Parathyroid adenoma (tissue), 2 donors: ENCODE measurements at regions not wholly inside any gene's neighbourhood (a gene's known extent, or its start where the extent isn't known, plus 50 kb on each side); places are given as distances from the start of the nearest gene placed in this dataset.

Experiments used
- H2AFZ ChIP-seq: fragments of 300-600 bp; sonication (generic); one replicate; pipeline ENCODE4 v1.7.0; 2017; ENCODE audit warnings: antibody characterized with exemption, mild to moderate bottlenecking
- H3K27ac ChIP-seq: fragments of 300-600 bp; sonication (generic); one replicate; pipeline ENCODE4 v1.7.0; 2017
- H3K27me3 ChIP-seq: fragments of 300-600 bp; sonication (generic); one replicate; pipeline ENCODE4 v1.7.0; 2017; ENCODE audit warnings: low read length; ENCODE audit not compliant: control insufficient read depth, insufficient read depth
- H3K36me3 ChIP-seq: fragments of 300-600 bp; sonication (generic); one replicate; pipeline ENCODE4 v1.7.0; 2017; ENCODE audit warnings: low read length; ENCODE audit not compliant: control insufficient read depth, insufficient read depth
- H3K4me1 ChIP-seq: fragments of 300-600 bp; sonication (generic); one replicate; pipeline ENCODE4 v1.7.0; 2017; ENCODE audit warnings: control low read depth
- H3K4me2 ChIP-seq: fragments of 300-600 bp; sonication (generic); one replicate; pipeline ENCODE4 v1.7.0; 2017; ENCODE audit warnings: low read length
- H3K4me3 ChIP-seq: fragments of 300-600 bp; sonication (generic); one replicate; pipeline ENCODE4 v1.7.0; 2017; ENCODE audit warnings: low read depth, low read length
- H3K79me2 ChIP-seq: fragments of 300-600 bp; sonication (generic); one replicate; pipeline ENCODE4 v1.7.0; 2017; ENCODE audit warnings: control low read depth
- H3K9ac ChIP-seq: fragments of 300-600 bp; sonication (generic); one replicate; pipeline ENCODE4 v1.7.0; 2017; ENCODE audit warnings: mild to moderate bottlenecking
- H3K9me3 ChIP-seq: fragments of 300-600 bp; sonication (generic); one replicate; pipeline ENCODE4 v1.7.0; 2017; ENCODE audit warnings: low read length; ENCODE audit not compliant: control insufficient read depth
- TF ChIP-seq, protein P1 (sequence below): fragments of 300-600 bp; sonication (generic); IDR thresholded peaks from one replicate; pipeline ENCODE4 v1.7.0; 2017; ENCODE audit warnings: antibody characterized with exemption, mild to moderate bottlenecking
- donor health status: primary hyperparathyroidism.

DNA sequence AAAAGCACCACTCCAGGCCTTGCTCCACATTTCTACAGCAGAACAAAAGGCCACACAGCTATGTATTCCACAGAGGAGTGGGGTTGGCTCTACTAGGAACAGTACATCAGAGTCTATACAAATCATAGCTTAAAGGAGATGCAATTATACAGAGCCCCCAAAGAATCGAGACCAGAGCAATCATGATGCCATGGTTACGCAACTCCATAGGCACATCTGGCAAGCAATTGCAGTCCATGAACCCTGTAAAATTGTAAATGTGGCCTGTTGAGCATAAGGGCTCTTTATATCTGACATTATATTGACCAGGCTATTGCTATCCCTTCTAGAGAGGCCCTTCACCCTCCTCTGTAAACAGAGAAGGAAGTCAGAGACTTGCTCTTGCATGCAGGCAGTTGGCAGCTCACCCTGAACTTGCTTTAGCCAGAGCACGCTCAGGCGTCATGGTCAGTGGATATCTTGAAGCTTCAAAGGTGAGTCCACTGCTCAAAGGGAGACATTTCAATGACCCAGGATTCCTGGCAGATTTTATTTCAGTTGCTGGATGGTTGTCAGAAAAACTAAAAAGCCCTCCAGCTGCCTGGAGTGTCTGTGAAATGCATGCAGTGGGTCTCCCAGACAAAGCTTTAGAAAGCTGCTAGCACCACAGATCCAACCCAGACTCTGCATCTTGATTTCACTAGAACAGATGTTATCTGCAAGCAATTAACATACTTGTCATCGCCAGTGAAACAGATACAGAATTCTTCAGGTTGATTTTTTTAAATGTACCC lies 357.2 kb downstream of the CENPW start:
- Histone ChIP-seq H2AFZ (no peak overlapping the region), H3K36me3 (no peaks in the 10 kb centered on the region), H3K4me2 (no peak overlapping the region), H3K27me3 (no peaks in the 10 kb centered on the region), H3K79me2 (no peaks in the 10 kb centered on the region), H3K9me3 (no peaks in the 10 kb centered on the region), H3K4me3 (peak overlapping the region; percentile 9), H3K9ac (no peak overlapping the region), H3K4me1 (peaks cover 5% of the 10 kb centered on the region), H3K27ac (no peak overlapping the region)
- TF ChIP-seq, protein P1, sequence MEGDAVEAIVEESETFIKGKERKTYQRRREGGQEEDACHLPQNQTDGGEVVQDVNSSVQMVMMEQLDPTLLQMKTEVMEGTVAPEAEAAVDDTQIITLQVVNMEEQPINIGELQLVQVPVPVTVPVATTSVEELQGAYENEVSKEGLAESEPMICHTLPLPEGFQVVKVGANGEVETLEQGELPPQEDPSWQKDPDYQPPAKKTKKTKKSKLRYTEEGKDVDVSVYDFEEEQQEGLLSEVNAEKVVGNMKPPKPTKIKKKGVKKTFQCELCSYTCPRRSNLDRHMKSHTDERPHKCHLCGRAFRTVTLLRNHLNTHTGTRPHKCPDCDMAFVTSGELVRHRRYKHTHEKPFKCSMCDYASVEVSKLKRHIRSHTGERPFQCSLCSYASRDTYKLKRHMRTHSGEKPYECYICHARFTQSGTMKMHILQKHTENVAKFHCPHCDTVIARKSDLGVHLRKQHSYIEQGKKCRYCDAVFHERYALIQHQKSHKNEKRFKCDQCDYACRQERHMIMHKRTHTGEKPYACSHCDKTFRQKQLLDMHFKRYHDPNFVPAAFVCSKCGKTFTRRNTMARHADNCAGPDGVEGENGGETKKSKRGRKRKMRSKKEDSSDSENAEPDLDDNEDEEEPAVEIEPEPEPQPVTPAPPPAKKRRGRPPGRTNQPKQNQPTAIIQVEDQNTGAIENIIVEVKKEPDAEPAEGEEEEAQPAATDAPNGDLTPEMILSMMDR = no peak

DNA sequence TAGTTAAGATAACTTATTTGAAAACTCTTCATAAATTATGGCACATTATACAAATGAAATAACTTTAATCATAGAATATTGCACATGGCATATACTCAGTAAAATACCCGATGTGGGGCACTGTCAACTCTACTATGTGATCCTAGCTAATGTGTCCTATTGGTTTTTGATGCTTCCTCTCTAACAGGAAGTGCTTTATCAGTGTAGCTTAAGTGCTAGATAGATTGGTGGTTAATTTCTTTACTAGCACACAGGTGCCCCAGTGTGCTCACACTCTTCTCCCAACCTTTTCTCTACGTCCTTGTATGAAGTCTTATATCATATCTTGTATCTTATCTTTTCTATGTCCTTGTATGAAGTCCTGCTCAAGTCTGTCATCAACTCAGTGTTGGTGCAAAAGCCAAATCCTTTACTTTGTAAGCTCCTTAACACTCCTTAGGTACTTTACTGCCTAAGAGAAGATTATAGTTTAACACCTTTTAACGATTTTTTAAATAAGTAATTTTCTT lies 358.9 kb downstream of the CENPW start:
- no peaks in the 10 kb centered on the region for H3K79me2 ChIP-seq
- TF ChIP-seq, protein P1 = no peak
- H3K27ac ChIP-seq = no peak overlapping the region
- no peaks in the 10 kb centered on the region for H3K9me3 ChIP-seq
- H3K4me2 ChIP-seq = no peak overlapping the region
- no peaks in the 10 kb centered on the region for H3K36me3 ChIP-seq
- no peak overlapping the region for H2AFZ ChIP-seq
- H3K4me3 ChIP-seq = no peak overlapping the region
- H3K4me1 ChIP-seq = peaks cover 5% of the 10 kb centered on the region
- H3K9ac ChIP-seq = no peak overlapping the region
- H3K27me3 ChIP-seq = no peaks in the 10 kb centered on the region

DNA sequence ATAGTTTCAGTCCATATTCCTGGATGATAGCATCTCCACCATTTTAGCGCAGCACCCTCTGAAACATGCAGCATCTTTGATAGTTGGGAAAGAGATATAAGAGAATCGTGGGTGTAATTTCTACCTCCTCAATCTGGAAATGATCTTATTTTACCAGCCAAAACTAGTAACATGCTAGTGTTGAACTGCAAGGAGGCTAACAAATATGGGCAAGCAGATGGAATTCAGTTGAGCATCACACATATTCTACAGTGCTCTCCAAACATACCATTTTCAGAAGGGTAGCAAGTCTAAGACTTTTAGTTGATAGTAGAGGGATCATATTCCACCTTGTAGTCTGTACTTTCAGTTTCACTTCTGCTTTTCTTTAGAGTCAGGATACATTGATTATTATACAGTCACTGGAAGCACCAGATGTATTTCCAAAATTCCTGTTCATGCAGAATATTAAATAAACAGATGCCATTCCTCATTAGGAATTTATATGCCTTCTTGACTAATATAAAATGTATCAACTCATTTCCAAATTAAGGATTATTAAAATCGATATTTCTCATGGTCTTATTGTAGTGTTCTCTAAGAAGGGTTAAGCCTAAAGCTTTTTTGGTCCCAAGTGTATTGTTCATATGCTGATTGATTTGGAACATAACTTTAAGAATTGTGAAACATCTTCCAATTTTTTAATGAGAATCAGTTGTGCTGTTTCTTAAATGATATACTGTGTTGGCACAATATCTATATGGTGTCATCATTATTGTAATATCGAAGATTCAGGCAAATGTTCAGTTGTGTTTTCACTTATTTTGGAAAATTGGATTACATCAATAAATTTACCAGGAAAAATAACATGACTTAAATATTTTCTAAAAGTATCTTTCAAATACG lies 362.0 kb downstream of the CENPW start:
- H3K9me3 ChIP-seq = no peaks in the 10 kb centered on the region
- no peak overlapping the region for H3K4me2 ChIP-seq
- H3K27ac ChIP-seq = no peak overlapping the region
- H2AFZ ChIP-seq = no peak overlapping the region
- no peak overlapping the region for H3K9ac ChIP-seq
- H3K27me3 ChIP-seq = no peaks in the 10 kb centered on the region
- TF ChIP-seq, protein P1 = no peak
- H3K36me3 ChIP-seq = no peaks in the 10 kb centered on the region
- no peak overlapping the region for H3K4me3 ChIP-seq
- no peaks in the 10 kb centered on the region for H3K79me2 ChIP-seq
- peaks cover 1% of the 10 kb centered on the region for H3K4me1 ChIP-seq

DNA sequence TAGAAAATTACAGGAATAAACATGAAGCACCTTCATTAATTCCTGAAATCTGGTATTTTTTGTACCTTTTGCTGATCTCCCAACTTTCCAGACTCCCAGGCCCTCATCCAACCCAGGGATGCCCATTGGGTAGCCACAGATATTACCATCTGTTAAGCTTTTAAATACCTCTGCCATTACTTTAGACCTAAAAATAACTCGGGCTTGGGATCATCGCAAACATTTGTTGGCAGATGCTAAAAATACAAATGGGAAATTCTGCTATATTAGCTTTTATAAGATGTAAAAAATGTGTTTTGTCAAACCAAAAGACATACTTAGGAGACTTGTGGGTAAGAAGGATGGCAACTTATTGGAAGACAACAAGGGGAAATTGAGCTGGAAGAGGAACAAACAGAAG lies 376.1 kb downstream of the CENPW start:
- no peaks in the 10 kb centered on the region for H3K36me3 ChIP-seq
- H3K27me3 ChIP-seq = no peaks in the 10 kb centered on the region
- H3K4me2 ChIP-seq = no peak overlapping the region
- no peaks in the 10 kb centered on the region for H3K4me1 ChIP-seq
- H3K4me3 ChIP-seq = no peak overlapping the region
- H2AFZ ChIP-seq = no peak overlapping the region
- H3K9ac ChIP-seq = no peak overlapping the region
- H3K79me2 ChIP-seq = no peaks in the 10 kb centered on the region
- no peaks in the 10 kb centered on the region for H3K9me3 ChIP-seq
- H3K27ac ChIP-seq = no peak overlapping the region
- TF ChIP-seq, protein P1 = no peak
